Hematopoietic multipotent progenitor cell treated with erythropoietin and hydrocortisone succinate and interleukin-3 and kit ligand, for 4 days (in vitro differentiated cells): ENCODE measurements at regions not wholly inside any gene's neighbourhood (a gene's known extent, or its start where the extent isn't known, plus 50 kb on each side); places are given as distances from the start of the nearest gene placed in this dataset.
"Not testable (repeated sequence)": the region's sequence is repeated elsewhere in the genome, so short reads cannot be mapped to it uniquely, and the experiment has no call there.

Experiments
- DNase-seq: peaks from one replicate; pipeline ENCODE4 v3.0.0-alpha.2; 2015

GRCh38 chr13:69649063-69649392 lies 458.6 kb upstream of the ATXN8OS start:
- DNase-seq, result no peak

- no peak for DNase-seq
Measured at GRCh38 chr13:69648340-69649062, 459.1 kb upstream of the ATXN8OS start.

- no peak for DNase-seq
Measured at GRCh38 chr13:69644447-69644846, 463.2 kb upstream of the ATXN8OS start.

GRCh38 chr13:69641773-69642172 lies 465.9 kb upstream of the ATXN8OS start:
- no peak for DNase-seq

- no peak for DNase-seq
Measured at GRCh38 chr13:69633044-69633443, 474.6 kb upstream of the ATXN8OS start.

GRCh38 chr13:69623973-69624372 lies 483.7 kb upstream of the ATXN8OS start:
- no peak for DNase-seq

- no peak for DNase-seq
Measured at GRCh38 chr13:69619651-69620050, 488.0 kb upstream of the ATXN8OS start.

- no peak for DNase-seq
Measured at GRCh38 chr13:69618838-69619237, 488.8 kb upstream of the ATXN8OS start.

- no peak for DNase-seq
Measured at GRCh38 chr13:69618393-69618792, 489.2 kb upstream of the ATXN8OS start.

GRCh38 chr13:69617587-69617986 lies 490.0 kb upstream of the ATXN8OS start:
- DNase-seq, result no peak

GRCh38 chr13:69616396-69616795 lies 491.2 kb upstream of the ATXN8OS start:
- DNase-seq, result no peak

GRCh38 chr13:69615055-69615454 lies 492.6 kb upstream of the ATXN8OS start:
- DNase-seq, result not testable (repeated sequence)

GRCh38 chr13:69604698-69605097 lies 502.9 kb upstream of the ATXN8OS start:
- DNase-seq, result no peak

- no peak for DNase-seq
Measured at GRCh38 chr13:69603144-69603853, 504.3 kb upstream of the ATXN8OS start.

- no peak for DNase-seq
Measured at GRCh38 chr13:69601661-69602060, 506.0 kb upstream of the ATXN8OS start.

GRCh38 chr13:69600811-69601210 lies 506.8 kb upstream of the ATXN8OS start:
- no peak for DNase-seq

GRCh38 chr13:69597088-69597487 lies 510.5 kb upstream of the ATXN8OS start:
- no peak for DNase-seq

- no peak for DNase-seq
Measured at GRCh38 chr13:69595181-69595580, 512.4 kb upstream of the ATXN8OS start.

GRCh38 chr13:69591437-69591836 lies 516.2 kb upstream of the ATXN8OS start:
- DNase-seq, result no peak

- DNase-seq, result no peak
Measured at GRCh38 chr13:69589531-69590235, 517.9 kb upstream of the ATXN8OS start.

GRCh38 chr13:69585656-69586055 lies 522.0 kb upstream of the ATXN8OS start:
- peak; percentile 0 for DNase-seq

- no peak for DNase-seq
Measured at GRCh38 chr13:69580255-69580654, 527.4 kb upstream of the ATXN8OS start.

- peak; percentile 33 for DNase-seq
Measured at GRCh38 chr13:69579351-69579750, 528.3 kb upstream of the ATXN8OS start.
